ENCODE measurements at regions not wholly inside any gene's neighbourhood (a gene's known extent, or its start where the extent isn't known, plus 50 kb on each side); places are given as distances from the start of the nearest gene placed in this dataset.

DNA sequence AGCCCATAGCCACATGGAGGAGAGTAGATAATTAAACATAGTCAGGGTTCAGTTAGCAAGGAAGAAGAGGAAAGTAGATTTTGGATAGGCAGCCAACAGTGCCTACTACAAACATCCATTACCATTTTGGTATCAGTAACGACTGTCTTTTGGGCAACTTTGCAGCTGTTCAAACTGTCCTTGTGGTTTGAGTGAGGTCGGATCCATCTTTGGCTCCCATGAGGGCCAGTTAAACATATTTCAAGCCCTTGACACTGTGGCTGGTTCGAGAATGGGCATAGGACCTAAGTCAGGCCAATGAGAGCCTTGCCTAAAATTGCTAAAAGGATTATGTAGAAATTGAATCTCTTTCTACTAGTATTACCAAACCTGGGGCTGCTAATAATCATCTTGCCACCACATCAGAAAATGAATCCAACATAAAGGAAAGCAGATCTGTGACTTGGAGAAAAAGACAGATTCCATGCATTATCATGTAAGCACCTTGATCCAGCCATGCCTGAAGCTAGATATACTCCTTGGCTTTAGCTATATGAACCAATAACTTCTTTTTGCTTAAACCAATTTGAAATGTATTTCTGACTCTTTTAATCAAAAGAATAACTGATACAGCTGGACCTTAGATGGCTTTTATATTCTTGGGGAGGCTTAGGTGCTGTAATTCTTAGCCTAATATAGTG, 75.0 kb upstream of the STAM2 start:
- no peaks in the 10 kb centered on the region for H3K36me3 ChIP-seq (ENCODE audit: control insufficient read depth in 2 of 2, insufficient read depth in 2 of 2, low read length in 1 of 2)
- FAIRE-seq (no peak), ATAC-seq (no peak), DNase-seq (ENCODE audit: low read depth, low spot score) (no peak)
- H3K4me2 ChIP-seq (ENCODE audit: control insufficient read depth, insufficient read depth): no peak overlapping the region
- ChIA-PET RAD21 (ENCODE audit: unreplicated experiment) (no interaction called here), POLR2A (no interaction called here), CTCF (no interaction called here), SMC1A (ENCODE audit: uncharacterized antibody, unreplicated experiment) (interaction anchor here (0.5 kb wide), 1 partner anchor 240 kb away, joined by 3 read pairs; no protein-coding TSS in a partner anchor)
- WGBS (ENCODE audit: insufficient coverage, insufficient replicate concordance, low lambda C conversion rate, missing lambda C conversion rate): 28% methylated on average over 3 of the region's 3 CpGs
- BruUV-seq (replicated peaks): no TSS peak
- no peak overlapping the region for H2AFZ ChIP-seq (ENCODE audit: control insufficient read depth, low read depth, low read length)
- intact Hi-C loops (cut with micrococcal nuclease; ENCODE audit: unreplicated experiment) (no loop called here), in situ Hi-C loops (cut with MboI) (no loop called here)
- no peaks in the 10 kb centered on the region for H3K79me2 ChIP-seq (ENCODE audit: control insufficient read depth, insufficient read depth, low read length)
- no peaks in the 10 kb centered on the region for H4K20me1 ChIP-seq (ENCODE audit: control insufficient read depth, insufficient read depth)
- H3K27me3 ChIP-seq (replicated peaks in 1 of 2; ENCODE audit: control insufficient read depth in 2 of 2, insufficient read depth in 2 of 2, low read length in 1 of 2): peaks cover 0 to 3% of the 10 kb centered on the region in 2 experiments; a peak in 2 of 4 replicates
- no peaks in the 10 kb centered on the region for H3K4me1 ChIP-seq (ENCODE audit: control insufficient read depth, insufficient read depth, low read length)
- TF ChIP-seq, protein P1, sequence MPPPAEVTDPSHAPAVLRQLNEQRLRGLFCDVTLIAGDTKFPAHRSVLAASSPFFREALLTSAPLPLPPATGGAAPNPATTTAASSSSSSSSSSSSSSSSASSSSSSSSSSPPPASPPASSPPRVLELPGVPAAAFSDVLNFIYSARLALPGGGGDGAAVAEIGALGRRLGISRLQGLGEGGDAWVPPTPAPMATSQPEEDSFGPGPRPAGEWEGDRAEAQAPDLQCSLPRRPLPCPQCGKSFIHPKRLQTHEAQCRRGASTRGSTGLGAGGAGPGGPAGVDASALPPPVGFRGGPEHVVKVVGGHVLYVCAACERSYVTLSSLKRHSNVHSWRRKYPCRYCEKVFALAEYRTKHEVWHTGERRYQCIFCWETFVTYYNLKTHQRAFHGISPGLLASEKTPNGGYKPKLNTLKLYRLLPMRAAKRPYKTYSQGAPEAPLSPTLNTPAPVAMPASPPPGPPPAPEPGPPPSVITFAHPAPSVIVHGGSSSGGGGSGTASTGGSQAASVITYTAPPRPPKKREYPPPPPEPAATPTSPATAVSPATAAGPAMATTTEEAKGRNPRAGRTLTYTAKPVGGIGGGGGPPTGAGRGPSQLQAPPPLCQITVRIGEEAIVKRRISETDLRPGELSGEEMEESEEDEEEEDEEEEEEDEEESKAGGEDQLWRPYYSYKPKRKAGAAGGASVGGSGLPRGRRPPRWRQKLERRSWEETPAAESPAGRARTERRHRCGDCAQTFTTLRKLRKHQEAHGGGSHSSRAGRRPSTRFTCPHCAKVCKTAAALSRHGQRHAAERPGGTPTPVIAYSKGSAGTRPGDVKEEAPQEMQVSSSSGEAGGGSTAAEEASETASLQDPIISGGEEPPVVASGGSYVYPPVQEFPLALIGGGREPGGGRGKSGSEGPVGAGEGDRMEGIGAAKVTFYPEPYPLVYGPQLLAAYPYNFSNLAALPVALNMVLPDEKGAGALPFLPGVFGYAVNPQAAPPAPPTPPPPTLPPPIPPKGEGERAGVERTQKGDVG (CRISPR knock-in tag; IDR thresholded peaks at IDR 0.05): no peak
- TF ChIP-seq YBX1 (IDR thresholded peaks at IDR 0.05) (no peak), CREB1 (IDR thresholded peaks at IDR 0.05; ENCODE audit: low read depth) (no peak), RAD51 (IDR thresholded peaks at IDR 0.05) (no peak), FOXK2 (IDR thresholded peaks at IDR 0.05) (no peak), ZSCAN29 (IDR thresholded peaks at IDR 0.05) (no peak), HDGF (IDR thresholded peaks at IDR 0.05) (no peak), RCOR1 (conservative IDR thresholded peaks at IDR 0.05; ENCODE audit: low read depth, low read length) (no peak)
- TF ChIP-seq, protein P2, sequence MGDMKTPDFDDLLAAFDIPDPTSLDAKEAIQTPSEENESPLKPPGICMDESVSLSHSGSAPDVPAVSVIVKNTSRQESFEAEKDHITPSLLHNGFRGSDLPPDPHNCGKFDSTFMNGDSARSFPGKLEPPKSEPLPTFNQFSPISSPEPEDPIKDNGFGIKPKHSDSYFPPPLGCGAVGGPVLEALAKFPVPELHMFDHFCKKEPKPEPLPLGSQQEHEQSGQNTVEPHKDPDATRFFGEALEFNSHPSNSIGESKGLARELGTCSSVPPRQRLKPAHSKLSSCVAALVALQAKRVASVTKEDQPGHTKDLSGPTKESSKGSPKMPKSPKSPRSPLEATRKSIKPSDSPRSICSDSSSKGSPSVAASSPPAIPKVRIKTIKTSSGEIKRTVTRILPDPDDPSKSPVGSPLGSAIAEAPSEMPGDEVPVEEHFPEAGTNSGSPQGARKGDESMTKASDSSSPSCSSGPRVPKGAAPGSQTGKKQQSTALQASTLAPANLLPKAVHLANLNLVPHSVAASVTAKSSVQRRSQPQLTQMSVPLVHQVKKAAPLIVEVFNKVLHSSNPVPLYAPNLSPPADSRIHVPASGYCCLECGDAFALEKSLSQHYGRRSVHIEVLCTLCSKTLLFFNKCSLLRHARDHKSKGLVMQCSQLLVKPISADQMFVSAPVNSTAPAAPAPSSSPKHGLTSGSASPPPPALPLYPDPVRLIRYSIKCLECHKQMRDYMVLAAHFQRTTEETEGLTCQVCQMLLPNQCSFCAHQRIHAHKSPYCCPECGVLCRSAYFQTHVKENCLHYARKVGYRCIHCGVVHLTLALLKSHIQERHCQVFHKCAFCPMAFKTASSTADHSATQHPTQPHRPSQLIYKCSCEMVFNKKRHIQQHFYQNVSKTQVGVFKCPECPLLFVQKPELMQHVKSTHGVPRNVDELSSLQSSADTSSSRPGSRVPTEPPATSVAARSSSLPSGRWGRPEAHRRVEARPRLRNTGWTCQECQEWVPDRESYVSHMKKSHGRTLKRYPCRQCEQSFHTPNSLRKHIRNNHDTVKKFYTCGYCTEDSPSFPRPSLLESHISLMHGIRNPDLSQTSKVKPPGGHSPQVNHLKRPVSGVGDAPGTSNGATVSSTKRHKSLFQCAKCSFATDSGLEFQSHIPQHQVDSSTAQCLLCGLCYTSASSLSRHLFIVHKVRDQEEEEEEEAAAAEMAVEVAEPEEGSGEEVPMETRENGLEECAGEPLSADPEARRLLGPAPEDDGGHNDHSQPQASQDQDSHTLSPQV (IDR thresholded peaks at IDR 0.05): no peak
- TF ChIP-seq, protein P3, sequence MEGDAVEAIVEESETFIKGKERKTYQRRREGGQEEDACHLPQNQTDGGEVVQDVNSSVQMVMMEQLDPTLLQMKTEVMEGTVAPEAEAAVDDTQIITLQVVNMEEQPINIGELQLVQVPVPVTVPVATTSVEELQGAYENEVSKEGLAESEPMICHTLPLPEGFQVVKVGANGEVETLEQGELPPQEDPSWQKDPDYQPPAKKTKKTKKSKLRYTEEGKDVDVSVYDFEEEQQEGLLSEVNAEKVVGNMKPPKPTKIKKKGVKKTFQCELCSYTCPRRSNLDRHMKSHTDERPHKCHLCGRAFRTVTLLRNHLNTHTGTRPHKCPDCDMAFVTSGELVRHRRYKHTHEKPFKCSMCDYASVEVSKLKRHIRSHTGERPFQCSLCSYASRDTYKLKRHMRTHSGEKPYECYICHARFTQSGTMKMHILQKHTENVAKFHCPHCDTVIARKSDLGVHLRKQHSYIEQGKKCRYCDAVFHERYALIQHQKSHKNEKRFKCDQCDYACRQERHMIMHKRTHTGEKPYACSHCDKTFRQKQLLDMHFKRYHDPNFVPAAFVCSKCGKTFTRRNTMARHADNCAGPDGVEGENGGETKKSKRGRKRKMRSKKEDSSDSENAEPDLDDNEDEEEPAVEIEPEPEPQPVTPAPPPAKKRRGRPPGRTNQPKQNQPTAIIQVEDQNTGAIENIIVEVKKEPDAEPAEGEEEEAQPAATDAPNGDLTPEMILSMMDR (IDR thresholded peaks at IDR 0.05 in 2 of 3, conservative IDR thresholded peaks at IDR 0.05 in 1 of 3; ENCODE audit: control insufficient read depth in 2 of 3, extremely low read depth in 1 of 3, insufficient read depth in 1 of 3, low read depth in 3 of 3, low read length in 3 of 3): no peak
- TF ChIP-seq, protein P4, sequence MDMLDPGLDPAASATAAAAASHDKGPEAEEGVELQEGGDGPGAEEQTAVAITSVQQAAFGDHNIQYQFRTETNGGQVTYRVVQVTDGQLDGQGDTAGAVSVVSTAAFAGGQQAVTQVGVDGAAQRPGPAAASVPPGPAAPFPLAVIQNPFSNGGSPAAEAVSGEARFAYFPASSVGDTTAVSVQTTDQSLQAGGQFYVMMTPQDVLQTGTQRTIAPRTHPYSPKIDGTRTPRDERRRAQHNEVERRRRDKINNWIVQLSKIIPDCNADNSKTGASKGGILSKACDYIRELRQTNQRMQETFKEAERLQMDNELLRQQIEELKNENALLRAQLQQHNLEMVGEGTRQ (IDR thresholded peaks at IDR 0.05; ENCODE audit: borderline replicate concordance, low read depth, low read length): no peak
- TF ChIP-seq, protein P5, sequence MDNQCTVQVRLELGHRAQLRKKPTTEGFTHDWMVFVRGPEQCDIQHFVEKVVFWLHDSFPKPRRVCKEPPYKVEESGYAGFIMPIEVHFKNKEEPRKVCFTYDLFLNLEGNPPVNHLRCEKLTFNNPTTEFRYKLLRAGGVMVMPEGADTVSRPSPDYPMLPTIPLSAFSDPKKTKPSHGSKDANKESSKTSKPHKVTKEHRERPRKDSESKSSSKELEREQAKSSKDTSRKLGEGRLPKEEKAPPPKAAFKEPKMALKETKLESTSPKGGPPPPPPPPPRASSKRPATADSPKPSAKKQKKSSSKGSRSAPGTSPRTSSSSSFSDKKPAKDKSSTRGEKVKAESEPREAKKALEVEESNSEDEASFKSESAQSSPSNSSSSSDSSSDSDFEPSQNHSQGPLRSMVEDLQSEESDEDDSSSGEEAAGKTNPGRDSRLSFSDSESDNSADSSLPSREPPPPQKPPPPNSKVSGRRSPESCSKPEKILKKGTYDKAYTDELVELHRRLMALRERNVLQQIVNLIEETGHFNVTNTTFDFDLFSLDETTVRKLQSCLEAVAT (IDR thresholded peaks at IDR 0.05): no peak
- no peak overlapping the region for H3K9ac ChIP-seq (ENCODE audit: control insufficient read depth, insufficient read depth, low read length)
- H3K4me3 ChIP-seq: no peak overlapping the region
- H3K27ac ChIP-seq (ENCODE audit: control insufficient read depth, insufficient read depth): no peak overlapping the region
- H3K9me3 ChIP-seq (replicated peaks; ENCODE audit: control insufficient read depth, insufficient read depth, low read length): no peaks in the 10 kb centered on the region
